ENCODE measurements at regions not wholly inside any gene's neighbourhood (a gene's known extent, or its start where the extent isn't known, plus 50 kb on each side); places are given as distances from the start of the nearest gene placed in this dataset.

GRCh38 chr1:219113261-219113660 is 60.4 kb upstream of the LYPLAL1 start:
- Histone ChIP-seq H3K4me3 (ENCODE audit: low read depth, low read length) (no peak overlapping the region), H3K27me3 (ENCODE audit: control insufficient read depth, insufficient read depth, low read length) (no peaks in the 10 kb centered on the region), H3K36me3 (ENCODE audit: control insufficient read depth, insufficient read depth, low read length) (no peaks in the 10 kb centered on the region), H3K9me3 (ENCODE audit: control insufficient read depth in 2 of 2, low read length in 2 of 2) (peaks cover 0 to 2% of the 10 kb centered on the region in 2 experiments), H3K4me1 (ENCODE audit: control insufficient read depth, insufficient read depth, low read length, poor library complexity, severe bottlenecking) (no peaks in the 10 kb centered on the region), H3K27ac (ENCODE audit: insufficient read depth, low read length, poor library complexity, severe bottlenecking) (no peak overlapping the region)
- H3K27ac Mint-ChIP-seq = no peak overlapping the region
- no peak overlapping the region for H3K4me3 Mint-ChIP-seq
- no peaks in the 10 kb centered on the region for H3K36me3 Mint-ChIP-seq
- DNase-seq (no peak), ATAC-seq (ENCODE audit: low read depth in 2 of 2) (no peak)
- peaks cover 5 to 27% (median 7%) of the 10 kb centered on the region in 7 donors for H3K9me3 Mint-ChIP-seq
- no peaks in the 10 kb centered on the region for H3K27me3 Mint-ChIP-seq
- H3K4me1 Mint-ChIP-seq = no peaks in the 10 kb centered on the region

- no peak overlapping the region for H3K27ac Mint-ChIP-seq
- no peak overlapping the region for H3K4me3 Mint-ChIP-seq
- Histone ChIP-seq H3K27ac (ENCODE audit: insufficient read depth, low read length, poor library complexity, severe bottlenecking) (no peak overlapping the region), H3K27me3 (ENCODE audit: control insufficient read depth, insufficient read depth, low read length) (no peaks in the 10 kb centered on the region), H3K4me1 (ENCODE audit: control insufficient read depth, insufficient read depth, low read length, poor library complexity, severe bottlenecking) (no peaks in the 10 kb centered on the region), H3K4me3 (ENCODE audit: low read depth, low read length) (no peak overlapping the region), H3K36me3 (ENCODE audit: control insufficient read depth, insufficient read depth, low read length) (no peaks in the 10 kb centered on the region), H3K9me3 (ENCODE audit: control insufficient read depth in 2 of 2, low read length in 2 of 2) (no peaks in the 10 kb centered on the region)
- H3K4me1 Mint-ChIP-seq = no peaks in the 10 kb centered on the region
- DNase-seq (no peak), ATAC-seq (ENCODE audit: low read depth in 2 of 2) (no peak)
- H3K9me3 Mint-ChIP-seq = peaks cover under 1 to 19% (median 7%) of the 10 kb centered on the region in 7 donors
- H3K36me3 Mint-ChIP-seq = no peaks in the 10 kb centered on the region
- H3K27me3 Mint-ChIP-seq = no peaks in the 10 kb centered on the region
Measured at GRCh38 chr1:219114014-219114413, 59.7 kb upstream of the LYPLAL1 start.

- Mint-ChIP-seq H3K9me3 (peaks cover 0 to 1% (median 0%) of the 10 kb centered on the region in 7 donors), H3K27me3 (no peaks in the 10 kb centered on the region), H3K4me3 (no peak overlapping the region), H3K36me3 (no peaks in the 10 kb centered on the region), H3K4me1 (no peaks in the 10 kb centered on the region), H3K27ac (no peak overlapping the region)
- no peak for ATAC-seq (ENCODE audit: low read depth in 2 of 2)
- Histone ChIP-seq H3K4me3 (ENCODE audit: low read depth, low read length) (no peak overlapping the region), H3K4me1 (ENCODE audit: control insufficient read depth, insufficient read depth, low read length, poor library complexity, severe bottlenecking) (no peaks in the 10 kb centered on the region), H3K9me3 (ENCODE audit: control insufficient read depth in 2 of 2, low read length in 2 of 2) (no peaks in the 10 kb centered on the region), H3K27me3 (ENCODE audit: control insufficient read depth, insufficient read depth, low read length) (no peaks in the 10 kb centered on the region), H3K27ac (ENCODE audit: insufficient read depth, low read length, poor library complexity, severe bottlenecking) (no peak overlapping the region), H3K36me3 (ENCODE audit: control insufficient read depth, insufficient read depth, low read length) (no peaks in the 10 kb centered on the region)
- DNase-seq = no peak
Measured at GRCh38 chr1:219119839-219120238, 53.8 kb upstream of the LYPLAL1 start.

GRCh38 chr1:219120624-219121544 is 52.8 kb upstream of the LYPLAL1 start:
- H3K27me3 Mint-ChIP-seq = no peaks in the 10 kb centered on the region
- Histone ChIP-seq H3K9me3 (ENCODE audit: control insufficient read depth in 2 of 2, low read length in 2 of 2) (no peaks in the 10 kb centered on the region), H3K4me3 (ENCODE audit: low read depth, low read length) (no peak overlapping the region), H3K36me3 (ENCODE audit: control insufficient read depth, insufficient read depth, low read length) (no peaks in the 10 kb centered on the region), H3K4me1 (ENCODE audit: control insufficient read depth, insufficient read depth, low read length, poor library complexity, severe bottlenecking) (no peaks in the 10 kb centered on the region), H3K27me3 (ENCODE audit: control insufficient read depth, insufficient read depth, low read length) (no peaks in the 10 kb centered on the region), H3K27ac (ENCODE audit: insufficient read depth, low read length, poor library complexity, severe bottlenecking) (no peak overlapping the region)
- peaks cover 0 to 1% (median 0%) of the 10 kb centered on the region in 7 donors for H3K9me3 Mint-ChIP-seq
- DNase-seq (no peak), ATAC-seq (ENCODE audit: low read depth in 2 of 2) (no peak)
- H3K4me1 Mint-ChIP-seq = no peaks in the 10 kb centered on the region
- no peak overlapping the region for H3K4me3 Mint-ChIP-seq
- no peak overlapping the region for H3K27ac Mint-ChIP-seq
- no peaks in the 10 kb centered on the region for H3K36me3 Mint-ChIP-seq

GRCh38 chr1:219121679-219122078 is 52.0 kb upstream of the LYPLAL1 start:
- no peak overlapping the region for H3K27ac Mint-ChIP-seq
- ATAC-seq (ENCODE audit: low read depth in 2 of 2) (no peak), DNase-seq (no peak)
- H3K27me3 Mint-ChIP-seq = no peaks in the 10 kb centered on the region
- H3K36me3 ChIP-seq (ENCODE audit: control insufficient read depth, insufficient read depth, low read length) = no peaks in the 10 kb centered on the region
- no peaks in the 10 kb centered on the region for H3K27me3 ChIP-seq (ENCODE audit: control insufficient read depth, insufficient read depth, low read length)
- H3K4me1 ChIP-seq (ENCODE audit: control insufficient read depth, insufficient read depth, low read length, poor library complexity, severe bottlenecking) = no peaks in the 10 kb centered on the region
- no peaks in the 10 kb centered on the region for H3K4me1 Mint-ChIP-seq
- no peak overlapping the region for H3K4me3 Mint-ChIP-seq
- H3K9me3 ChIP-seq (ENCODE audit: control insufficient read depth in 2 of 2, low read length in 2 of 2) = no peaks in the 10 kb centered on the region
- no peaks in the 10 kb centered on the region for H3K36me3 Mint-ChIP-seq
- H3K9me3 Mint-ChIP-seq = peaks cover 0 to 1% (median 0%) of the 10 kb centered on the region in 7 donors
- no peak overlapping the region for H3K4me3 ChIP-seq (ENCODE audit: low read depth, low read length)
- no peak overlapping the region for H3K27ac ChIP-seq (ENCODE audit: insufficient read depth, low read length, poor library complexity, severe bottlenecking)

- Mint-ChIP-seq H3K4me1 (no peaks in the 10 kb centered on the region), H3K36me3 (no peaks in the 10 kb centered on the region), H3K4me3 (no peak overlapping the region), H3K27me3 (no peaks in the 10 kb centered on the region), H3K9me3 (no peaks in the 10 kb centered on the region), H3K27ac (no peak overlapping the region)
- Histone ChIP-seq H3K36me3 (ENCODE audit: control insufficient read depth, insufficient read depth, low read length) (no peaks in the 10 kb centered on the region), H3K27ac (ENCODE audit: insufficient read depth, low read length, poor library complexity, severe bottlenecking) (no peak overlapping the region), H3K4me3 (ENCODE audit: low read depth, low read length) (no peak overlapping the region), H3K27me3 (ENCODE audit: control insufficient read depth, insufficient read depth, low read length) (no peaks in the 10 kb centered on the region), H3K9me3 (ENCODE audit: control insufficient read depth in 2 of 2, low read length in 2 of 2) (no peaks in the 10 kb centered on the region), H3K4me1 (ENCODE audit: control insufficient read depth, insufficient read depth, low read length, poor library complexity, severe bottlenecking) (no peaks in the 10 kb centered on the region)
- ATAC-seq (ENCODE audit: low read depth in 2 of 2) (no peak), DNase-seq (no peak)
Measured at GRCh38 chr1:219123036-219123435, 50.6 kb upstream of the LYPLAL1 start.
